Calu3 (cell line): ENCODE measurements at regions not wholly inside any gene's neighbourhood (a gene's known extent, or its start where the extent isn't known, plus 50 kb on each side); places are given as distances from the start of the nearest gene placed in this dataset.

Source experiments
- BruUV-seq: library from RNA; stranded (reverse); fragments of 400-500 nt; replicated peaks from 2 replicates; lab custom pipeline; 2021; lab: Mats Ljungman, UMichigan
- CTCF ChIA-PET: fragments of 300-600 bp; sonication (Branson Sonifier 250); formaldehyde crosslinking; loops from one replicate; lab custom pipeline; 2022; ENCODE audit warnings: antibody characterized with exemption; lab: Charles Lee
- DNase-seq: peaks from one replicate; pipeline ENCODE4 v3.0.0; 2022
- H3K27ac Mint-ChIP-seq: one replicate; pipeline ENCODE4 v1.8.0; 2022; ENCODE audit warnings: mixed read lengths; ENCODE audit not compliant: unreplicated experiment
- H3K27me3 Mint-ChIP-seq: one replicate; pipeline ENCODE4 v1.8.0; 2022; ENCODE audit warnings: mixed read lengths; ENCODE audit not compliant: unreplicated experiment
- H3K36me3 Mint-ChIP-seq: one replicate; pipeline ENCODE4 v1.8.0; 2022; ENCODE audit warnings: mild to moderate bottlenecking, moderate library complexity, mixed read lengths; ENCODE audit not compliant: insufficient read depth, unreplicated experiment
- H3K4me1 Mint-ChIP-seq: one replicate; pipeline ENCODE4 v1.8.0; 2022; ENCODE audit warnings: mild to moderate bottlenecking, low read depth, mixed read lengths; ENCODE audit not compliant: unreplicated experiment
- H3K4me3 Mint-ChIP-seq: one replicate; pipeline ENCODE4 v1.8.0; 2022; ENCODE audit warnings: mild to moderate bottlenecking, low read depth, moderate library complexity, mixed read lengths; ENCODE audit not compliant: unreplicated experiment
- H3K9me3 Mint-ChIP-seq: one replicate; pipeline ENCODE4 v1.8.0; 2022; ENCODE audit warnings: low read depth, mixed read lengths; ENCODE audit not compliant: unreplicated experiment
- CTCF ChIP-seq: fragments of 200-600 bp; IDR thresholded peaks from one replicate; pipeline ENCODE4 v1.8.0; 2022; ENCODE audit warnings: antibody characterized with exemption; ENCODE audit not compliant: unreplicated experiment
- intact Hi-C: fragments of 100-400 bp; cut with micrococcal nuclease; formaldehyde crosslinking; loops from one replicate; pipeline ENCODE4 v1.10.0; 2022; ENCODE audit not compliant: unreplicated experiment

GRCh38 chr2:52940101-52940500, 827.5 kb upstream of the CHAC2 start:
- TF ChIP-seq CTCF = no peak
- CTCF ChIA-PET = no interaction called here
- no peak for DNase-seq
- no TSS peak for BruUV-seq
- no peaks in the 10 kb centered on the region for H3K27me3 Mint-ChIP-seq
- intact Hi-C loops = no loop called here
- H3K27ac Mint-ChIP-seq = no peak overlapping the region
- H3K36me3 Mint-ChIP-seq = peaks cover 5% of the 10 kb centered on the region
- H3K4me3 Mint-ChIP-seq = no peak overlapping the region
- peaks cover 15% of the 10 kb centered on the region for H3K4me1 Mint-ChIP-seq
- H3K9me3 Mint-ChIP-seq = peaks cover 7% of the 10 kb centered on the region

DNA sequence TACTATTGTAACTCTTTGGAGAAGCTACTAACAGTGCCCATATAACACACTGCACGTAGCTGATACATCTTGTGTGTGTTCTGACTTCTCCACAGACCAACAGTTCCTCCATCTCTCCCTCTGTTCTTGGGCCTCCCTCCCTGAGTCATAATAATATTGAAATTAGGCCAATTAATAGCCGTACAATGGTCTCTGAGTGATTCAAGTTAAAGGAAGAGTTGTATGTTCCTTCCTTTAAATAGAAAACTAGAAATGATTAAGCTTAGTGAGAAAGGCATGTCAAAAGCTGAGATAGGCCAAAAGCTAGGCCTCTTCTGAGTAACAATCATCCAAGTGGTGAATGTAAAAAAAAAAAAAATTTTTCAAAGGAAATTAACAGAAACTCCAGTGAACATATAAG, 828.4 kb upstream of the CHAC2 start:
- intact Hi-C loops = loop anchor here (10.0 kb wide), 1 partner anchor 156 kb away; no protein-coding TSS in a partner anchor
- CTCF ChIA-PET = no interaction called here
- peaks cover 7% of the 10 kb centered on the region for H3K9me3 Mint-ChIP-seq

GRCh38 chr2:52936029-52936428, 831.6 kb upstream of the CHAC2 start:
- peak overlapping the region; percentile 100 for H3K27ac Mint-ChIP-seq
- H3K27me3 Mint-ChIP-seq = no peaks in the 10 kb centered on the region
- peaks cover 19% of the 10 kb centered on the region for H3K36me3 Mint-ChIP-seq
- TF ChIP-seq CTCF = no peak
- peaks cover 3% of the 10 kb centered on the region for H3K9me3 Mint-ChIP-seq
- intact Hi-C loops = loop anchor here (2.0 to 10.0 kb wide), 2 partner anchors 41 to 159 kb away; no protein-coding TSS in a partner anchor
- peaks cover 41% of the 10 kb centered on the region for H3K4me1 Mint-ChIP-seq
- no peak overlapping the region for H3K4me3 Mint-ChIP-seq
- CTCF ChIA-PET = interaction anchor here (1.3 to 1.7 kb wide), 2 partner anchors 17 to 125 kb away, joined by 3 to 5 read pairs; no protein-coding TSS in a partner anchor
- no TSS peak for BruUV-seq
- DNase-seq = peak; percentile 17

More for the DNA sequence above, 828.4 kb upstream of the CHAC2 start:
- no TSS peak for BruUV-seq
- peaks cover 20% of the 10 kb centered on the region for H3K4me1 Mint-ChIP-seq
- no peak for TF ChIP-seq CTCF
- H3K36me3 Mint-ChIP-seq = peaks cover 11% of the 10 kb centered on the region
- DNase-seq = no peak
- no peak overlapping the region for H3K4me3 Mint-ChIP-seq
- no peak overlapping the region for H3K27ac Mint-ChIP-seq
- no peaks in the 10 kb centered on the region for H3K27me3 Mint-ChIP-seq

DNA sequence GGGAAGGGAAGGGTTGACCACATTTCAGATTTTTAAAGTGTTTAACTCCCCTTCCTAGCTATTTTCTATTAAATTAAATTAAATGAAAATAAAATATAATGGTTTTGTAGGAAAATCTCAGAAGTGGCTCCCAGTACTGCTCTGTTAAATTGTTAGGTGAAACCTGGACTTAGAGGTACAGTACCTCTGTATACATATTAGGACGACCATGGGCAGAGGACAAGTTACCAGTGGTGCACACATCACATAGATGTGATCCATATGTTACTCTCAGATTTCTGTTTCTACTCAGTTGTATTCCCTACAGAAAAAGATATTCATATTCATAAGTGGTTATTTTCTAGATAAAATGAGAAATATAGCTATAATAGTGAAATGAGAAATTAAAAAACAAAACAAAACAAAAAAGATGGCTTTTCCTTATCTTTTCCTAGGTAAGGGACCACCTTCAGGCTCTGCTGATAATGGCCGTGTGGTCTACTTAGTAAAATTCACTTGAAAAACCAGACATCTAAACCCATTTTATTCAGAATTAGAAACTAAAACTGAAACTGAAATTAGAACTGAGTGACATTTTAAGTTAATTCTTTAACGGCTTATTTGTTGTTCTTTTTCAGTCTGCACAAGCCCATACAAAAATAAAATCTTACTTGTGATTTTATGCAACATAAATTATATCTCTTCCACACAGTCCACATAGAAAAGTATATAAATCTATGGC, 832.5 kb upstream of the CHAC2 start:
- CTCF ChIA-PET = interaction anchor here (1.7 kb wide), 1 partner anchor 124 kb away, joined by 5 read pairs; no protein-coding TSS in a partner anchor
- H3K4me1 Mint-ChIP-seq = peaks cover 41% of the 10 kb centered on the region
- intact Hi-C loops = loop anchor here (1.0 to 10.0 kb wide), 5 partner anchors 31 to 267 kb away; no protein-coding TSS in a partner anchor
- peaks cover 19% of the 10 kb centered on the region for H3K36me3 Mint-ChIP-seq
- no peak for DNase-seq
- H3K27ac Mint-ChIP-seq = peak overlapping the region; percentile 100
- BruUV-seq = TSS peak; percentile 99
- peaks cover 9% of the 10 kb centered on the region for H3K9me3 Mint-ChIP-seq
- no peak for TF ChIP-seq CTCF
- peak overlapping the region; percentile 58 for H3K4me3 Mint-ChIP-seq
- H3K27me3 Mint-ChIP-seq = no peaks in the 10 kb centered on the region
